Upper lobe of left lung (tissue), 6 donors: ENCODE measurements at regions not wholly inside any gene's neighbourhood (a gene's known extent, or its start where the extent isn't known, plus 50 kb on each side); places are given as distances from the start of the nearest gene placed in this dataset.
A peak's percentile ranks its signal among the peaks of the same experiment; 100 is the strongest.
"Not testable (repeated sequence)": the region's sequence is repeated elsewhere in the genome, so short reads cannot be mapped to it uniquely, and the experiment has no call there.

Experiments used
- ATAC-seq, 2 donors: fragments of 200-7000 bp; cut with Tn5 transposase; one replicate each; pipeline ENCODE4 v1.9.1; 2022; ENCODE audit warnings: mild to moderate bottlenecking in 2 of 2, moderate library complexity in 2 of 2; ENCODE audit not compliant: low FRiP score in 2 of 2
- DNase-seq, 2 donors: peaks; one replicate each; pipeline ENCODE4 v3.0.0-alpha.2; 2019 to 2020
- H3K27ac ChIP-seq, 4 donors: fragments of 200-600 bp; sonication (generic); one replicate each; pipeline ENCODE4 v1.5.1; 2016 to 2019
- H3K27me3 ChIP-seq, 4 donors: fragments of 200-600 bp; sonication (generic); one replicate each; pipeline ENCODE4 v1.5.1; 2017 to 2019
- H3K36me3 ChIP-seq, 4 donors: fragments of 200-600 bp; sonication (generic); one replicate each; pipeline ENCODE4 v1.5.1; 2016 to 2019
- H3K4me1 ChIP-seq, 4 donors: fragments of 200-600 bp; sonication (generic); one replicate each; pipeline ENCODE4 v1.5.1; 2018 to 2019
- H3K4me3 ChIP-seq, 4 donors: fragments of 200-600 bp; sonication (generic); one replicate each; pipeline ENCODE4 v1.5.1; 2017 to 2019; ENCODE audit warnings: mild to moderate bottlenecking in 2 of 4, moderate library complexity in 1 of 4
- H3K9me3 ChIP-seq, 4 donors: fragments of 200-600 bp; sonication (generic); one replicate each; pipeline ENCODE4 v1.5.1; 2018 to 2019
- CTCF ChIP-seq, 6 experiments: fragments of 450-650 bp in 4 of 6; fragments of 200-600 bp in 2 of 6; sonication (generic) in 2 of 6; IDR thresholded peaks; one replicate each; pipeline ENCODE4 v1.5.1; 2016 to 2019; ENCODE audit warnings: antibody characterized with exemption in 6 of 6
- EP300 ChIP-seq, 4 donors: sonication (generic); formaldehyde crosslinking; IDR thresholded peaks; one replicate each; pipeline ENCODE4 v1.5.1; 2017; ENCODE audit warnings: antibody characterized with exemption in 4 of 4, control low read depth in 2 of 4
- POLR2A ChIP-seq, 4 donors: fragments of 450-650 bp; IDR thresholded peaks; one replicate each; pipeline ENCODE4 v1.5.1; 2016 to 2017; ENCODE audit warnings: antibody characterized with exemption in 4 of 4, mild to moderate bottlenecking in 2 of 4
- POLR2AphosphoS5 ChIP-seq, 2 donors: sonication (generic); formaldehyde crosslinking; IDR thresholded peaks; one replicate each; pipeline ENCODE4 v1.5.1; 2017; ENCODE audit warnings: antibody characterized with exemption in 2 of 2
- WGBS, 2 donors: methylation state at CpG; one replicate each; pipeline ENCODE4 v1.1.5; 2017 to 2018; 5-methylcytosine and 5-hydroxymethylcytosine counted together
- donor health status: DM: no; HTN: no; CAD: no; lungs with moderate emphysema.
- donor health status: DM: no; HTN: yes; CAD: no; lungs with severe emphysema.

- 80 to 83% methylated on average over 2 of the region's 2 CpGs for WGBS, 2 donors
- DNase-seq (no peak), ATAC-seq (no peak)
- Histone ChIP-seq H3K36me3 (no peaks in the 10 kb centered on the region), H3K4me3 (no peak overlapping the region), H3K9me3 (no peaks in the 10 kb centered on the region), H3K27ac (no peak overlapping the region), H3K27me3 (no peaks in the 10 kb centered on the region), H3K4me1 (peaks cover 0 to 9% (median 1%) of the 10 kb centered on the region in 4 donors)
- TF ChIP-seq POLR2A (IDR thresholded peaks at IDR 0.05) (no peak), CTCF (IDR thresholded peaks at IDR 0.05) (no peak), POLR2AphosphoS5 (IDR thresholded peaks at IDR 0.05) (no peak), EP300 (IDR thresholded peaks at IDR 0.05) (no peak)
Observed at GRCh38 chr11:86873573-86874083, 73.3 kb downstream of the PRSS23 start.

- Histone ChIP-seq H3K4me3 (no peak overlapping the region), H3K27me3 (no peaks in the 10 kb centered on the region), H3K27ac (no peak overlapping the region), H3K36me3 (no peaks in the 10 kb centered on the region), H3K9me3 (no peaks in the 10 kb centered on the region), H3K4me1 (peaks cover 0 to 9% (median 1%) of the 10 kb centered on the region in 4 donors)
- TF ChIP-seq POLR2AphosphoS5 (IDR thresholded peaks at IDR 0.05): no peak
- no peak for TF ChIP-seq POLR2A (IDR thresholded peaks at IDR 0.05)
- TF ChIP-seq CTCF (IDR thresholded peaks at IDR 0.05): no peak
- no peak for TF ChIP-seq EP300 (IDR thresholded peaks at IDR 0.05)
- 81 to 87% methylated on average over 6 of the region's 6 CpGs for WGBS, 2 donors
- peak in 1 of 2 donors; percentile 28 for ATAC-seq
- DNase-seq: no peak
Observed at GRCh38 chr11:86874304-86875056, 74.1 kb downstream of the PRSS23 start.

- H3K9me3 ChIP-seq: no peaks in the 10 kb centered on the region
- 78% methylated on average over 3 of the region's 3 CpGs for WGBS, 2 donors
- TF ChIP-seq CTCF (IDR thresholded peaks at IDR 0.05) (no peak), EP300 (IDR thresholded peaks at IDR 0.05) (no peak), POLR2A (IDR thresholded peaks at IDR 0.05) (no peak), POLR2AphosphoS5 (IDR thresholded peaks at IDR 0.05) (no peak)
- peak in 1 of 2 donors; percentile 65 for ATAC-seq
- no peak overlapping the region for H3K27ac ChIP-seq
- H3K27me3 ChIP-seq: no peaks in the 10 kb centered on the region
- no peaks in the 10 kb centered on the region for H3K36me3 ChIP-seq
- peaks cover 0 to 3% (median 1%) of the 10 kb centered on the region in 4 donors for H3K4me1 ChIP-seq
- no peak for DNase-seq
- no peak overlapping the region for H3K4me3 ChIP-seq
Observed at GRCh38 chr11:86876716-86877234, 76.4 kb downstream of the PRSS23 start.

- Histone ChIP-seq H3K36me3 (no peaks in the 10 kb centered on the region), H3K27me3 (no peaks in the 10 kb centered on the region), H3K4me1 (peaks cover 0 to 3% (median 0%) of the 10 kb centered on the region in 4 donors), H3K27ac (no peak overlapping the region), H3K9me3 (no peaks in the 10 kb centered on the region), H3K4me3 (no peak overlapping the region)
- ATAC-seq (no peak), DNase-seq (no peak)
- TF ChIP-seq POLR2A (IDR thresholded peaks at IDR 0.05) (no peak), EP300 (IDR thresholded peaks at IDR 0.05) (no peak), POLR2AphosphoS5 (IDR thresholded peaks at IDR 0.05) (no peak), CTCF (IDR thresholded peaks at IDR 0.05) (no peak)
Observed at GRCh38 chr11:86877503-86877902, 77.2 kb downstream of the PRSS23 start.

- DNase-seq: peak in 1 of 2 donors; percentile 57
- H3K27ac ChIP-seq, H3K9me3 ChIP-seq, H3K4me1 ChIP-seq, ATAC-seq, H3K36me3 ChIP-seq, H3K4me3 ChIP-seq, H3K27me3 ChIP-seq: not testable (repeated sequence)
- 93% methylated on average over 3 of the region's 26 CpGs; no CpG with 5 or more reads in 1 of the 2 donors for WGBS, 2 donors
Observed at GRCh38 chr11:86879241-86879640, 76.0 kb downstream of the FZD4 start.
